NCI-H1105 treated with DMSO at 0.1 percent for 48 hours (cell line): ENCODE measurements at regions not wholly inside any gene's neighbourhood (a gene's known extent, or its start where the extent isn't known, plus 50 kb on each side); places are given as distances from the start of the nearest gene placed in this dataset.

Experiments
- DNase-seq: peaks from one replicate; lab custom pipeline; 2025; lab: John Stamatoyannopoulos, UW

GRCh38 chr3:22942981-22943380, 260.1 kb upstream of the UBE2E2 start:
- no peak for DNase-seq

GRCh38 chr3:22947851-22948250, 255.3 kb upstream of the UBE2E2 start:
- no peak for DNase-seq

GRCh38 chr3:22951910-22952309, 251.2 kb upstream of the UBE2E2 start:
- DNase-seq, result peak; percentile 24

- DNase-seq, result no peak
These were observed 250.3 kb upstream of the UBE2E2 start for GRCh38 chr3:22952860-22953259.

GRCh38 chr3:22959593-22959992, 243.5 kb upstream of the UBE2E2 start:
- no peak for DNase-seq

GRCh38 chr3:22960105-22960984, 242.8 kb upstream of the UBE2E2 start:
- peak; percentile 37 for DNase-seq

- DNase-seq, result no peak
These were observed 240.9 kb upstream of the UBE2E2 start for GRCh38 chr3:22962244-22962643.

- DNase-seq, result no peak
These were observed 236.8 kb upstream of the UBE2E2 start for GRCh38 chr3:22966349-22966748.

GRCh38 chr3:22969276-22969675, 233.9 kb upstream of the UBE2E2 start:
- no peak for DNase-seq

GRCh38 chr3:22971497-22971896, 231.6 kb upstream of the UBE2E2 start:
- DNase-seq, result no peak

- DNase-seq, result no peak
These were observed 226.1 kb upstream of the UBE2E2 start for GRCh38 chr3:22977042-22977441.

- no peak for DNase-seq
These were observed 225.4 kb upstream of the UBE2E2 start for GRCh38 chr3:22977650-22978289.

- DNase-seq, result no peak
These were observed 223.5 kb upstream of the UBE2E2 start for GRCh38 chr3:22979581-22979980.

- DNase-seq, result no peak
These were observed 222.8 kb upstream of the UBE2E2 start for GRCh38 chr3:22980346-22980745.

GRCh38 chr3:22981166-22981565, 222.0 kb upstream of the UBE2E2 start:
- no peak for DNase-seq

- no peak for DNase-seq
These were observed 221.3 kb upstream of the UBE2E2 start for GRCh38 chr3:22981861-22982260.

GRCh38 chr3:22982981-22983587, 220.0 kb upstream of the UBE2E2 start:
- DNase-seq, result no peak

- DNase-seq, result no peak
These were observed 216.2 kb upstream of the UBE2E2 start for GRCh38 chr3:22986958-22987357.

- DNase-seq, result peak; percentile 60
These were observed 214.6 kb upstream of the UBE2E2 start for GRCh38 chr3:22988566-22988965.

GRCh38 chr3:22989716-22990115, 213.4 kb upstream of the UBE2E2 start:
- DNase-seq, result no peak

GRCh38 chr3:22990291-22991200, 212.6 kb upstream of the UBE2E2 start:
- no peak for DNase-seq

- no peak for DNase-seq
These were observed 208.3 kb upstream of the UBE2E2 start for GRCh38 chr3:22994781-22995180.
